Activated CD4-positive, alpha-beta T cell treated with anti-CD3 and anti-CD28 coated beads, Interleukin-2, amount 50 U/mL, for 48 hours (primary cell): ENCODE measurements at regions not wholly inside any gene's neighbourhood (a gene's known extent, or its start where the extent isn't known, plus 50 kb on each side); places are given as distances from the start of the nearest gene placed in this dataset.
A peak's percentile ranks its signal among the peaks of the same experiment; 100 is the strongest.

Experiments
- DNase-seq, 2 experiments: peaks; one replicate each; pipeline ENCODE4 v3.0.0-alpha.2; 2020

- no peak for DNase-seq
These were observed 127.0 kb upstream of the STMND1 start for GRCh38 chr6:16974704-16975359.

DNA sequence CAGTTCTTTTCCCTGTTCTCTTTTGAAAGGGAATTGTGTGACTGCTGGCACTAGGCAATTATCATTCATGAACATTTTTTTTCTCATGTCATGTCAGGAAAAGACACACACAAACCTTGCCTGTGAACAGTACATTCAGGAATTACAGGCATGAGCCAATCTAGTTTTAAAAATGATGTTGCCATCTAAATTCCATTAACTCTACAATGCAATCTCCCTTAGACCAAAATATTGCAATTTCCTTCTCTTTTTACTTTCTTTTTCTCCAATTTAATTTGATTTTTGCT, 127.5 kb upstream of the STMND1 start:
- no peak for DNase-seq

- no peak for DNase-seq
These were observed 128.1 kb upstream of the STMND1 start for GRCh38 chr6:16973545-16974386.

DNA sequence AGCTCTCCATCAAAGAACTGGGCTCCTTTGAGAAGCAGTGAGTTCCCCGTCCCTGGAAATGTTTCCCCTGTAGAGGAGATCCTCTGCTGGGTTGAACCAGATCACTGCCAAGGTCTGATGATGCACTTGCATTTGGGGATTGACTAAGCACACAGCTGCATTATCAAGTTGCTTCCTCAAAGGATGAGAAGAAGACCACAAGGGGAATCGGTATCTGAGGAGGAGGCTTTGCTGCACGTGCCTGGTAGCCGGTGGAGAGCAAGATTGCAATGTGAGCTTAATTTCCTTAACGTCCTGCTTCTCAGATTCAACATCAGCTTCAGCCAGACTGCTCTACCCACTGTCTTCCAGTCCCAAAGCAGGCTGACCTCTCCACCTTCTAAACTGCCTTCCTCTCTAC, 128.8 kb upstream of the STMND1 start:
- no peak for DNase-seq

DNA sequence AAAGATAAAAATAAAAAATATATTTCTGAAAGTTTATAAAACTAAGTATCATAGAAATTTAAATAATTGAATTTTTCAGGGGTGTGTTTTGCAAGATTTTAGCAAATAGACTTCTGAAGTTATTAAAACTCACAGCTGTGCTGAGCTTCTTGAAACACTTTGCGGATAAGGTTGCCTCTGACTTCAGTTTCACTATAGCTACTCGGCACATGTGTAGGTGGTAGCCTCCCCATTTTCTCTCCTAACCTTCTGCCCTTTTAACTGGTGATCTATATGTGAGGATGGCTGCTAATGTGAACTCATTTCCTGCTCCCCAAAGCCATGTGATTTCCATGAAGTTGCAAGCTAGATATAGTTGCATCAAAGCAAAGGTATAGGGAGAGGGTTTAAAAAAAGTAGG, 129.3 kb upstream of the STMND1 start:
- DNase-seq: peak in 1 of 2 experiments; percentile 5

DNA sequence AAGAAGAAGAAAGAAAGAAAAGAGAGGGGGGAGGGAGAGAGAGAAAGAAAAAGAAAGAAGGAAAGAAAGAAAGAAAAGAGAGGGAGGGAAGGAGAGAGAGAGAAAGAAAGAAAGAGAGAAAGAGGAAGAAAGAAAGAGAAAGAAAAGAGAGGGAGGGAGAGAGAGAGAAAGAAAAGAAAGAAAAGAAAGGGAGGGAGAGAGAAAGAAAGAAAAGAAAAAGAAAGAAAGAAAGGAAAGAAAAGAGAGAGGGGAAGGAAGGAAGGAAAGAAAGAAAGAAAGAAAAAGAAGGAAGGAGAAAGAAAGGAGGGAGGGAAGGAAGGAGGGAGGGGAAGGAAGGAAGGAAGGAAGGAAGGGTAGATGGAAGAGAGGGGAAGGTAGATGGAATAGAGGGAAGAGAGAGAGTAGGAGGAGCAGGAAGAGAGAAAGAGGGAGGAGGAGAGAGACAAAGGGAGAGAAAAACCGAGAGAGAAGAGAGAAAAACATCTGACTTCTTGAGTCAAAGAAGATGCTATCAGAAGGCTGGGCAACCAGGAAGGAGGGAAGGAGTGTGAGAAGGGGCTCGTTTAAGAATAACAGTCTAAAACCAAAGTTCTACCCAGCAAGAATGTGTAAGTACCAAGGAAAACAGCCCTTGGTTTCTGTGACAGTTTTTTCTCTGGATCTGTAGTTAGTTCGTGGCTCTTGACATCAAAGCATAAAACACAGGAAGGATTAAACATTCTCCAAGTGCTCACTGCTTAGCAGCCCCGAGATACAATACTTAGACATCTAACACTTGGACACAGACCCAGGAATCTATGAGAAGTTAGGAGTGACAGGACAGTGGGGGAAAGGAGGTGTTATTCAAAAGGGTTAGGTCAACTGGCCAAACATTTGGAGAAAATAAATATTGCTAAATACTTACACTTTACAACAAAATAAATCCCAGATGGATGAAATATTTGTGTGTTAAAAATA, 131.9 kb upstream of the STMND1 start:
- DNase-seq: no peak

DNA sequence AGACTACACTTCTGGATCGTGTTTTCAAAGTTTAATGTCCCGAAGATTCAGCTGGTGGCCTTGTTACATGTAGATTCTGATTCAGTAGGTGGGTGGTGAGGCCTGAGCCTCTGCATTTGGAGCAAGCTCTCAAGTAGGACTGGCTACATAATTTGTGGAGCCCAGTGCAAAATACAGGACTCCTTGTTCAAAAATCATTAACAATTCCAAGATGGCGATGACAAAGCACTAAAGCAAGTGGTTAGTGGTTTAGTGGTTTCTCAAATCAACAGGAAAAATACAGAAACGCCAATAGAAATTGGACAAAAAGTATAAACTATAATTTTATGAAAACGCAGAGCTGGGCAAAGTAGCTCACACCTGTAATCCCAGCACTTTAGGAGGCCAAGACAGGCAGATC, 133.7 kb upstream of the STMND1 start:
- no peak for DNase-seq

DNA sequence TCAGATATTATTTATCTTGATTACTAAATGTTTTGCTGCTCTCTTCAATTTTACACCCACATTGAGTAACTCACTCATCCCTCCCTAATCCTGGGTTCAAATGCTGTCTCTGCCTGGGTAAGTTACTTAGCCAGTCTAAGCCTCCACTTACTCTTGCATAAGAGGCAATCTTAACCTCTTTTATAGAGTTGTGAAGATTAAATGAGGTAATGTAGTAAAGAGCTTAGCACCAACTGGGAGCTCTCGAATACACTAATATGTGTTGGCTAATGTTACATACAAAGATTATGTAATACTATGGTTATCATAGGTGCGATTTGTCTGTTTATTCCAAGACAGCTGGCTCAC, 134.4 kb upstream of the STMND1 start:
- DNase-seq: no peak

DNA sequence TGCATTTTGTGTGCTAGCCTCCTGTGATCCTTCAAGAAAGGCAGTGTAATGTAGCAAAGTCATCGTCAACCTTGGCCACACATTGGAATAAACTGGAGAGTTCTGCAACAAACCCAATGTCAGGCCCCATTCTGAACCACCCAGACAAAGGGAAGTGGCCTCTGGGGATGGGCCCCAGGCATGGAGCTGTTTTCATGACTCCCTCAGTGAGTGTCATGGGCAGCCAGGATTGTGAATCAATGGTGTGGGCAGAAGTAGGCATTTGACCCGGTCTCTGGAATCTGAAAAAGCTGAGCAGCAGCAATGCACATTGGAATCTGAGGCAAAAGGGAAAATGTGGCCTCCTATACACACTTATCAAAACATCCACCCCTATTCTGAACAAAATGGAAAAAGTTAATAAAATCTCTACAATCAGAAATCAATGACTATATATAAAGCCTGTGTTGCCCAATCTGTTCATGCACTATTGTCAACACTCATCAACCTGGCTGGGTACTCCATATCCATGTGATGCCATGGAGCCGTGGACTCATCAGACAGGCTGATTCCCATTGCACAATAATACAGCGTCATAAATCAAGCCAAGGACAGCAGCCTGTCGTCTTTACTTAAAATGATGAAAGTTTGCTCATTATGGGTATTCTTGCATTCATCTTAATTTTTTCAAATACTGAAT, 134.9 kb upstream of the STMND1 start:
- DNase-seq: no peak

GRCh38 chr6:16965689-16966088, 136.2 kb upstream of the STMND1 start:
- no peak for DNase-seq

GRCh38 chr6:16964553-16965499, 137.0 kb upstream of the STMND1 start:
- peak; percentile 73 to 80 for DNase-seq

- DNase-seq: no peak
These were observed 140.3 kb upstream of the STMND1 start for GRCh38 chr6:16961577-16961976.

DNA sequence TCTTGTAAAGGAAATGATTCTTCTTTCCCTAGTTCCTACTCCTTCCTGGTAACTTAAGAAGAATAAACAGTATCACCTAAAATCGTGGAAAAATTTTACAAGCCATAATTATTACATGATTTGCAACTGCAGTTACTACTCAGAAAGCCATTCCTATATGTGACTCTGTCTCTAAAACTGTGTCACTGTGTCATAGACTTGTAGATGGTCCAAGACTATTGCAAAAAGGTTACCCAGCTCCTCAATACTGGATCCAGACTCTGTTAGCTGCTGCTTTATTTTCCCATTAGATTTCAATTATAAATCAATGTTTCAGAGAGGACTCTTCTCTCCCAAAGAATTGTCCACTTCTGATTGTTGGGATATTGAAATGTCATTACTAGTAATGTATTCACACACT, 142.1 kb upstream of the STMND1 start:
- DNase-seq: no peak

DNA sequence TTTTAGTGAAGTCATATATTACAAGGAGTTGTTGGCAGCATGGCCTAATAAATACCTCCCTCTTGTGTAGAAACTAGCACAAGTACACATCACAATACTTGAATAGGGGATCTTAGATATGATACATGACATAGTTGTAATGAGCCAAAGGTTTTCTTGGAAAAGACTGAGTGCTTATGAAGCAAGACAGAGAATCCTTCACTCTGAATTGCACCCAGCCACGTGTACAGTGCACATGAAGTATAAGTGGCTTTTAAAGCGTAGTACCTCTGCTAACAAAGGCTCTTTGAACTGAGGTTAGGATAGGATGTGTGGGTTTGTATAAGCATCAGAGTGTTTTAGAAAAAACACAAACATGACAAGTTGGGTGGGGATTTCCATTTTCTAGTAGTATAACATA, 145.5 kb upstream of the STMND1 start:
- DNase-seq: no peak

- peak in 1 of 2 experiments; percentile 7 for DNase-seq
These were observed 146.0 kb upstream of the STMND1 start for GRCh38 chr6:16955899-16956298.

DNA sequence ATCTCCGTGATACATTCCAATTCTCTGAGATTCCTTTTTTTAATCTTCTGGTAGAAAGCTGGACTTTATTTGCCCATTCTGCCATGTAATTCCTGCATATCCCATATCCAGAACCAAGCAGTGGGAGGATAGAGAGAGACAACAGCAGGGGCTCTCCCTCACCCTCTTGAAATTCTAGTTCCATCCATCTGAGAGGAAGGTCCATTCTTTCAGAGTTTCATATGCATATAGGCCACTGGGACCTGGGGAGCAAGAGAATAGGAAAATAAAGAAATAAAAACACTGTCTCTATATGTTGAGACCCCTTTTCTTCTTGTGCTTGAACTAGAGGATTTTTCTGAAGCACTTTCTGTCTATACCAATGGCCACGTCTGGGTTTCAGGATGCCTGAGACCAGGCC, 147.9 kb upstream of the STMND1 start:
- no peak for DNase-seq

DNA sequence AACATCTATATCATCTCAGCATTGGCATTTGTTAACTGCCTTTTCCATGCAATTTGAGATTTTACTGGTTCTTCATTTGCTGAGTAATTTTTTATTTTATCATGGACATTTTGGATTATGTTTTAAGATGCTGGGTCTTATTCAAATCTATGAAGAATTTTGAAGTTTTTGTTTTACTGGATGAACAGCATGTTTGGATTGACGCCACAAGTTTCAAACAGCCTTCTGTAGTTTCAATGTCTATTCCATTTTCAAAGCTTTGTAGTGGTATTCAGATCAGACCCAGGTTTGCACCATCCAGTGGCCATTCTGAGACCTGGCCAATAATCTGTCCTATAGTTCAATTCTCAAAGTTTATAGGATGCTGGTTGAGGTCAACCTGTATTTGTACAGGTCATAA, 148.4 kb upstream of the STMND1 start:
- DNase-seq: no peak

- no peak for DNase-seq
These were observed 150.9 kb upstream of the STMND1 start for GRCh38 chr6:16950825-16951495.

- DNase-seq: no peak
These were observed 151.5 kb upstream of the STMND1 start for GRCh38 chr6:16950302-16950701.

DNA sequence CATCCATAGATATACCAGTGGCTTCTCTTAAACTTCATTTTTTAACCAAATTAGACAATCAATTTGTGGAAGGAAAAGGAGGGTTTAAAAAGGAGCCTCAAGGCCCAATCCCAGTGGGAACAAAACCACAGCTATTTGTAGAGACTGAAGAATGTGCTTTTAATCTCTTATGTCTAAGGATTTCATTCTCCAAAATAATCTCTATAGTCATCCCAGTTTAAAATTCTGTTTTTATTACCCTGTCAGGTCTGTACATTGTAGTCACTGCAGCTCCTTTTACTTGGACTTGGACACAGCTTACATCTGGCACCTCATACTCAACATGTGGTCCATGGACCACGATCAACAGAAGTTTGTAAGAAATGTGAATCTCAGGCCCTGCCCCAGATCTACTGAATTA, 152.1 kb upstream of the STMND1 start:
- no peak for DNase-seq

- DNase-seq: no peak
These were observed 153.5 kb upstream of the STMND1 start for GRCh38 chr6:16948396-16948795.
